Left renal pelvis (tissue), 4 donors: ENCODE measurements at regions not wholly inside any gene's neighbourhood (a gene's known extent, or its start where the extent isn't known, plus 50 kb on each side); places are given as distances from the start of the nearest gene placed in this dataset.
"Not testable (repeated sequence)": the region's sequence is repeated elsewhere in the genome, so short reads cannot be mapped to it uniquely, and the experiment has no call there.

Experiments used
- DNase-seq, 4 donors: peaks; one replicate each; pipeline ENCODE4 v3.0.0-alpha.2; 2013; ENCODE audit warnings: low read depth in 4 of 4, low spot score in 3 of 4

DNA sequence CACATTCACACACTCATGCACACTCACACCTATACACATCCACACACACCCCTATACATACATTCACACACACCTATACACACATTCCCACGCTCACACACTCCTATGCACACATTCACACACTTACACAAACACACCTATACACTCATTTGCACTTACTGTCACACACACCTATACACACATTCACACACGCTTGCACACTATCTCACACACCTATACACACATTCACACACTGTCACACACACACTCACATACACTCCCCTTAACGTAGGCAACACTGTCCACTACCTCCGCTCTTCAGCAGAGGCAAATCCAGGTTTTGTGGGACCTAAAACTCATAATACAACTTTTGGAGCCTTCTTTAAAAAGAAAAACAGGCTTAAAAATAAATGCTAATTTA is 487.7 kb upstream of the CDH4 start:
- no peak for DNase-seq

DNA sequence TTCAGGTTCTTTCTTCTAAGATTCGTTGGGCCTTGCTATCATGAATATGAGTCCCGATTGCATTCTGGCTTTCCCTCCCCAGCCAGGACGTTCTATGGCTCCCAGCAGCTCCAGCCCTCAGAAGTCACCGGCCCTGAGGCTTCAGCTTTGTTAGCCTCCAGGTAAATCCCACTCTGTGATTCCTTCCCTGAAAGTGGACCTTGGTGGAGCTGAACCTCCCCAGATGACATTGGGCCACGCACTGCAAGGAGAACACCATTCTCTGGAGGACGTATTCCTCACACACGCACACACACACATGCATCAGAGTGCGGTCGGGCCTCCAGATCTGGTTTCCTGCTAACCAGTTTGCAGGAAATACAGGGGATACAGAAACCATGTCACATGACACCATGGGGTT is 487.3 kb upstream of the CDH4 start:
- DNase-seq, result no peak

DNA sequence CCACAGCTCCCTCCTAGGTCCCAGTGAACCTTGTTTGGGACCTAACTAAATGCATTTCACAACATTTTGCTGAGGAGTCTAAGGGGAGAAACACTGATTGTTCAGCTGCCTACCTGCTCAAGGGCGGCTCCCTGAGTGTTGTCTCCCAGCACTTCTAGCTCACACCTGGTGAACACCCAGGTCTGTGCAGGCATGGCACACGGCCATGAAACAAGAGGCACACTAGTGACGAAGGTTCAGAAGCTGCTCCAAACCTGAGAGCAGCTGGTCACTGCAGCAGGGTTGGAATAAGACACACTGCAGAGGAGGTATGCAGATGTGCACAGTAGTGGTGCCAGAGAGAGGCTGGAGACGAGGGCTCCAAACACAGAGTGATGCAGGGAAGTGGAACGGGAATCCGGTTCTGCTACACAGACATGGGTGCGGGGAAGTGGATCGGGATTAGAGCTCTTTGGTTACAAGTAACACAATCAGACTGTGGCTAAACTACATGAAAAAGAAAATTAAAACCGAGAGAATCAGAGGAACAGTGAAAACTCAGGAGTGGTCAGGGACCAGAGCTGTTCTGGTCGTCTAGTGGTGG is 486.1 kb upstream of the CDH4 start:
- no peak for DNase-seq

DNA sequence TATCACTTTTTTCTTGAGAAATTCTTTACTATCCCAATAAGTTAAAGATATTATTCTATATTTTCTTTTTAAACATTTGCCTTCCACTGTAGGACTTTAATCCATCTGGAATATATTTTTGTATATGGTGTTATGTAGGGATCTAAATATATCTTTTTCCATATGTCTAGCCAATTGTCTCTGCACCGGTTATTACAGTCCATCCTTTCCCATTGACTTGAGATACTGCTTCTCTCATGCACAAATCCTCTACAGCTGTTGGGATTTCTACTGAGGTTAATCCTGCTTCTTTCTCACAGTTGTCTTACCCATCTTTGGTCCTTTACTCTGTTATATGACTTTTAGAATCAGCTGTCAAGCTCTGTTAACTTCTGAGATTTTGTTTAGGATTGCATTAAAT is 483.8 kb upstream of the CDH4 start:
- DNase-seq, result no peak

DNA sequence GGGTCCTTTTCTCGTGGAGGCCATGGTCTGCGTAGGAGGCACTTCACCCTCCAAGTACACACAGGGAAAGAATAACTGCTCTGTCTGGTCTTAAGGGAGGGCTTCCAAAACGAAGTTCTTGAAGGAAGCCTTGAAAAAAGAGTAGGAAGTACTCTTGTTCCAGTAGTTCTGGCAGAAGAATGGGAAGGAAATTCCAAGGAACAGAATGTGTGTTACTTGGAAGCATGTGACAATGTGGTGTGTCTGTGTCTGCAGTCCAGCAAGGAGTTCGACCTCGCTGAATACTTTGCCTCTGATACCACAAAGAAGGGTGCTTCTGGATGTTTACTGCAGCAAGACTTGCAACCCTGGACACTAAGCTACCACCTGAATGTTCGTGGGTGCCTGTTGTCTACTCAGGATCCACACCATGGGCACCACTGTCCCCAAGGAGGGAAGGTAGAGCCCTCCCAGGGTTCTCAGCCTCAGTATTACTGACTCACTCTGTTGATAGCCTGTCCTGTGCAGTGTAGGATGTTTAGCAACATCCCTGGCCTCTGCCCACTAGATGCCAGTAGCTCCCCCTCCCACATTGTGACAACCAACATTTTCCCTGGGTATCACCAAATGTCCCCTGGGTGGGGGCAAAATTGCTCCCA is 471.6 kb upstream of the CDH4 start:
- DNase-seq, result no peak

DNA sequence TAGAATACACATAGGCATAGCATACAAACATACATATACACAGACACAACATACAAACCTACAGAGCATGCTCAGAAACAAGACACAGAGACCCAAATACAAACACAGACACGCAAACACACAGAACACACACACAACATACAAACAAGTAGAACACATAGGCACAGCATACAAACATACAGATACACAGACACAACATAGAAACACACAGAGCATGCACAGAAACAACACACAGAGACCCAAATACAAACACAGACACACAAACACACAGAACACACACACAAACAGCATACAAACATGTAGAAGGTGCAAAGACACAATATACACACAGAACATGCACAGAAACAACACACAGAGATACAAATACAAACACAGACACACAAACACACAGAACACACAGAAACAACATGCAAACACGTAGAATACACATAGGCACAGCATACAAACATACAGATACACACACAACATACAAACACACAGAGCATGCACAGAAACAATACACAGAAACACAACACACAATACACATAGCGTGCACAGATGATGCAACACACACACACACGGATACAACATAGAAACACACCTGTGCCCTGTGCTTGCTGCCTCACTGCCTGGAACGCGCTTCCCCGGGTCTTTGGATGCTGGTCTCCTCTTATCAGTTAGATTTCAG is 469.0 kb upstream of the CDH4 start:
- DNase-seq, result no peak

DNA sequence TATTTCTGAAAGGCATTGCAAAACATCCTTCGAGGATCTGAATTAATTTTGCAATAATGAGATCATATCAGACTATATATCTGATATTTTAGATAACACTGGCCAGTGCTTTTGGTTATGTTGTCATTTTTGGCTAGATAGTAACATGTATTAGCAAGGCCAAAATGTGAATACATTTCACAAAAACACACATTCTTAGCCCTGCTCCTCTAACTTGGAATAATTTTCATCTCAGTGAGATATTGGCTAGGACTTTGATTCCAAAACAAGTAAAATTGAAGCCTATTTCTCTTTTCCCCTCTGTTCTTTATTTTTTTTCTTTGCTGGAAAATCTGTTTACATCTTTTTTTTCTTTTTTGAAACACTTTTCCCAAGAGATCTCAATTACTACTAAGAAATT is 466.8 kb upstream of the CDH4 start:
- no peak for DNase-seq

DNA sequence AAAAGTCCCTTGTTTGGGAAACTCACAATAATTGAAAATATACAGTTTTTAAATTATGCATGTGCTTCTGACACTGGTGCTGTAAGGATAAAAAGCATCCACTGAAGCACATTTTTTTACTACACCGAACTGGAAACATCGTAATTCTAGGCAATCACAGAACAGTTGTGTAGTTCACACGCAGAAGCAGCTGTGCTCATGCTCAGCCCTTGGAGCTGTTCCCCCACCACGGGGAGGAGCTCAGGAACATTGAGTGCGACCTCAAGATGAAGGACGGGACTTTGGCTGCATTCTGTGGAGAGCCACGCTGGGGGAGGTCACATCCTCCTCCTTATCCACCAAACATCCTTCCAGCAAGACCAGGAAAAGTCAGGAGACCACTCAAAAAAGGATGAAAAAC is 466.3 kb upstream of the CDH4 start:
- DNase-seq, result no peak

DNA sequence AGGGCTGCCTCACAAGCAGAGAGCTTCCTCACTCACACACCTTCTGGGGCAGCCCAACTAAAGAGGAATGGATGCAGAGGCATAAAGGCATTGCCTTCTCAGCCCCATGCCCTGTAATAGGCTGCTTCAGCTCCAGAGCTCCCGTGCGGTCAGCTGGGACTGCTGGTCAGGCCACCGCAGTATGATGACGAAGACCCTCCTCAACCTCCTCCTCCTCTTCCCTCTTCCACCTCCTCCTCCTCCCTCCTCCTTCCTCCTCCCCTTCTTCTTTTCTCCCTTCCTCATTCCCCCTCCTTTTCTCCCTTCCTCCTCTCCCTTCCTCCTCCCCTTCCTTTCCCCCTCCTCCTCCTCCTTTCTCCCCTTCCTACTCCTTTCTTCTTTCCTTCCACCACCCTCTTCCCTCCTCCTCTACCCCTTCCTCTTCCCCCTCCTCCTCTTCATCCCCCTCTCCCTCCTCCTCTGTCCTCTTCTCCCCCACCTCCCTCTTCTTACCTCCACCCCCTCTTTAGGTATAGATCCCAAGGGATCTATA is 465.3 kb upstream of the CDH4 start:
- DNase-seq, result no peak

DNA sequence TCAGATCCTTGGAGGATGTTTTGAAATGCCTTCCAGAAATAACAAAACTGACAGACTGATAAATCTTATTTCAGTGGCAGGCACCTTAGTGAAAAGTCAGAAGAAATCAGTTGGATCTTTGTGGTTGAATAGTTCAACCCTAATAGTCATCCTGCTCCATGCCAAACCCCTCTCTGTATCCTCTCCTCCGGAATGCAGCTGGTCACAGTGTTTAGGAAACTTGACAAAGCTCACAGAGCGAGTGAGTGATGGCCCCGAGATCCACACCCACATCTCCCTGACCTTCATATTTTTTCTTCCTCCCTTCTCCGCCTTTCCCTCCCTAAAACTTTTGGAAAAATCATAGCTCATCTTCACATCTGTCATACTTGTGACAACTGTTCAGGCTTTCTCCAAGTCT is 464.8 kb upstream of the CDH4 start:
- no peak for DNase-seq

DNA sequence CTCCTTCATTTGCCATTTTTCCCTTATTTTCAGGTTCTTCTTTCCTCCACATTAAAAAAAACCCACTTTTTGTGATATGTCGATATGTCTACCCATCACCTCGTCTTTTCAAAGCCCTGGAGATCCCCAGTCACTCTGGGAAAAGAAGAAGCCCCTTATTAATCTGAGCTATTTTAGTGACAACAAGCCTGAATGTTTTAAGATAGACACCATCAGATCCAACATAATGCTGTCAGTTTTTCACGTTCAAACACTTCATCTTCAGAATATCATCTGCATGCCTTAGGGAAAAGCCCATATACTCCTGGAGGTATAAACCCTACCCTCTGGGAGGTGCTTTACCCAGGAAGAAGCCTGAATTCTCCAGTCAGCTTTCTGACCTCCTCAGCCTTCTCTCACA is 464.0 kb upstream of the CDH4 start:
- no peak for DNase-seq

DNA sequence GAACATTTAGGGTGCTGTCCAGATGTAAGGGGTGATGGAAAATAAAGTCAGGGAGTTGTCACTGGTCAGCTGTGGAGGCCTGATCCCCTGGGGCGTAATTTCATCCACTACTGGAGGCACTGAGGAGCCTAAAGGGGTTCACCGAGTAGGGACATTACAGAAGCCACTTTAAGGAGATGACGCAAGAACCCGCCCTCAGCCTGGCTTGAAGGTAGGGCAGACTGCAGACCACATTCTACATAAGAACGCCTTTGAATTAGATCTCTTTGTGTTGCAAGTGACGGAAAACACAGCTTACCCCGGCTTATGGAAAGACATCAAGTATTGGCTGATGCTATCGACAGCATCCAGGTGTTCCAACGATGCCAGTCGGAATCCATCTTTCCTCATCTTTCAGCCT is 462.7 kb upstream of the CDH4 start:
- DNase-seq, result no peak

DNA sequence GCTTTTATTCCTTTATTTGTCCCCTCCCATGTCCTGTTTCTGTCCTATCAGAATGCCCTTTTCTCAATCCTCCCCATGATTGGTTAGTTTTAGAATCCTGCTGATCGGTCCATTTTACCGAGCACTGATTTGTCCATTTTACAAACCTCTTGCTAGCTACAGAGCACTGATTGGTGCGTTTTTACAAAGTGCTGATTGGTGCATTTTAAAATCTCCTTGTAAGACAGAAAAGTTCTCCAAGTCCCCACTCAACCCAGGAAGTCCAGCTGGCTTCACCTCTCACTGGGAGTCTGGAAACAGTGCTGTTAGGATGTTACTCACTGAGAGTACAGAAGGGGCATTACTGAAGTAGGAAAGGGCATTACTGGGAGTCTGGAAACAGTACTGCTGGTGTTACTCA is 461.7 kb upstream of the CDH4 start:
- DNase-seq, result not testable (repeated sequence)

DNA sequence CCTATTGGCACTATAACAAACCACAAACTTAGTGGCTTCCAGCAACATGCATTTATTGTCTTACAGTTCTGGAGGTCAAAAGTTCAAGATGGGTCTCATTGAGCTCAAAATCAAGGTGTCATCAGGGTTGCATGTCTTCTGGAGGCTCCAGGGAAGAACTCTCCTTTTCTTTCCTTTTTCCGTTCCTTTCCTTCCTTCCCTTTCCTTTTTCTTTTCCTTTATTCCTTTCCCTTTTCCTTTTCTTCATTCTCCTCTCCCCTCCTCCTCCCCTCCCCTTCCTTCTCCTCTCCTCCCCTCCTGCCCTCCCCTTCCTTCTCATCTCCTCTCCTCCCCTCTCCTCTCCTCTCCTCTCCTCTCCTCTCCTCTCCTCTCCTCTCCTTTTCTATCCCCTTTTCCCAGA is 460.2 kb upstream of the CDH4 start:
- no peak for DNase-seq

DNA sequence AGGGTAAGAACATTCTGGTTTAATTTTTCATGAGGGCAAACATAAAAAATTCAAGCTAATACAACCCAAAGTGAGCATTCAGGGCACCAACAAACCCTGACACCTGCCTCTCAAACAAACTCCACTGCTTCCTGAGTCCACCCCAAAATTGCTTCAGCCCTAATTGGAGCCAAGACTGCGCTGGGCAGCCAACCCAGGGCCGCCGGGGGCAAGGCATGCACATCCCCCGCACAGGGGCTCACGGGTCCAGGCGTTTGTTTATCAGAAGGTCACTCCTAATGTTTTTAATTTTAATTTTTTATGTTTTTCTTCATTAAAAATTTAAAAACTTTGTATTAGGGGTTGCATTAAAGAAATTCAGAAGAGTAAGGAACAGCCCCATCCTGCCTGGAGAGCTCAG is 459.1 kb upstream of the CDH4 start:
- DNase-seq, result no peak

DNA sequence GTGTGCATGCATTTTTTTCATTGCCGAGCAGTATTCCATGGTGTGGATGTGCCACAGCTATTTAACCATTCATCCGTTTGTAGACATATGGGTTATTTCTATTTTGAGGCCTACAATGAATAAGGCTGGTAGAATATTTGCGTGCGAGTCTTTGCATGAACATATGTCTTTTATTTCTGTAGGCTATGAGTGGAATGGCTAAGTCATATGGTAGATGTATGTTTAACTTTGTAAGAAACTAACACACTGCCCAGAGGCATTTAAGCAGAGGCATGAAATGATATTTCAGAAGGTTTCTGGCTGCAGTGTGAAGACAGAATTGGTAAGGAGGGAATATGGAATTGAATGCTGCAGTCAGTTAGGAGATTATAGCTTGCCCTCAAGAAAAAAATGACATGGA is 457.4 kb upstream of the CDH4 start:
- no peak for DNase-seq

DNA sequence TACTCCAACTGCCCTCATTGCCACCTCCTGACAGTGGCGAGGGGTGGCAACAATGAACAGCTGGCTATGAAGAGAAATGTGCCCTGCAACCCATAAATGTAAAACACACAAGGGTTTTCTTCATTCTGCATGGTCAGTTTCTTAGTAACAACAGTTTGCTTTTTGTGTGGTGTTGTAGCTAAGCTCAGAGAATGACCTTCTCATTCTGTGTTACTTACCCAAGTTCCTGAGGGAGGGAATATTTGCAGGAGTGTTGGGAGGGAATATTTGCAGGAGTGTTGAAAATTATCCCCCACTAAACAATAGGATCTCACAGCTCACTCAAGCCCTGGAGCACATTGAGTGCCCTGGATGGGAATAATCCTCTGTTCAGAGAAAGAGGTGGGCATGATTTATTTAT is 456.4 kb upstream of the CDH4 start:
- no peak for DNase-seq

DNA sequence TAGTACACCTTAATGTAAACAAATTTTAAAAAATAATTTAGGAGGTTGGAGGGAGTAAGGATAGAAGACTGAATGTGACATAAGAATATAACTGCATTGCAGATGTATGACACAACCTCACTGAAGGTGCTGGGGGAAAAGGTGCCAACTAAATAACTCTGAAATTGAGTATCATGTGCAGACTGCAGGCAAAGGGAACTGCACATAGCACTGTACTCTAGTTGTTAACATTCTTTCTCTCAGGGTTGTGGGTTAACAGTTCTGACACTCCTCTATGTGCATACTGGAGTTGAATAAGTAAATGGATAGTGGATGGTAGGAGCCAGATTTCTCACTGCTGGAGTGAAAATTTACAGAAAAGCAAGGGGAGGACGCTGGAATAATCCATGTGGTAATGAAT is 451.9 kb upstream of the CDH4 start:
- no peak for DNase-seq

DNA sequence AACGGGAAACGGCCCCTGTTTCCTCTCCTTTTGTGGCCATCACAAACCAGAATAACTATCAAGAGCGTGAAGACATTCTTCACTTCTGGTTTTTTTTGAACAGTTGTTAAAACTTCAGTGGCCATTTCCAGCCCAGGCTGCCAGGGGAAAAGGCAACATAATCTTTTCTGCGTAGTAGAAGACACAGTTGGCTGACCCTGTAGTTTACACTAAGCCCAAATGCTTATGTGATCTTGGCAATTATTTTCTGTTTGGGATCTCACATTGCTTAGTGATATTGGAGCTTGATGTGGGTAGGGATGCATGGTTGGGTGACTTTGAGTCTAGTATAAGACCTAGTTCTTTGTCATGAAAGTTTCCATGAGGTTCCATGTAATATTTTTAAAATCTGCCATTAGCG is 449.4 kb upstream of the CDH4 start:
- DNase-seq, result peak in 1 of 4 donors; percentile 24

DNA sequence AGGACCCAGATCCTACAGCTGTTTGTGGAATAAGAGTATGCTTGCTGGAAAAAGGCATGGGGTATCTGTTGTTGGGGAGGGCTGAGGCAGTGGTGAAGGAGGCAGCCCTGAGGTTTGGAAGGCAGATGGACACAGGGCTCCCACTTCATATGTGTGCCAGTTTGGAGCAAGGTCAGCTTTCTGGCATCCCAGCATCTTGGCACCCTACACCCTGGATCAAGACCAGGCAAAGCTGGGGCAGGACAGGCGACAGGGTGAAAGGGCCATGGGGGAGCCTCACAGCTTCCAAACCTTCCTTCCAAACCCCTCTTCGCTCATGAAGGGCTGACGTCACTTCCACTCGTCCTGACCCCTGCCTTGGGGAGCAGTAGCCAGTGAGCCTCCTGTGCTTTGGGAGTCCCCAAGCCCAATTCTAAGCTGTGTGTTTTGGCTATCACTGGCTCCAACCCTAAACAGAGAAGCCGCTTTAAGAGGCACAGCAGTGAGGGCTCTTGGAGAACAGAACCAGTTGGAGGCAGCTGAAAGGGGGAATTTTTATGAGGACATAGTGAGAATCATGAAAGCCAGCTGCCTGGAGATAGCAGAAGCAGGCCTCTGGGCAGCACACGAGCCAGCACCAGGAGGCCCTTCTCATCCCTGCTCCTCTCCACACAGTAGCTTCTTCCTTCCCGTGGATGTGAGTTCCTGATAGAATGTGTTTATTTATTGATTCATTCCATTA is 448.6 kb upstream of the CDH4 start:
- DNase-seq, result no peak

DNA sequence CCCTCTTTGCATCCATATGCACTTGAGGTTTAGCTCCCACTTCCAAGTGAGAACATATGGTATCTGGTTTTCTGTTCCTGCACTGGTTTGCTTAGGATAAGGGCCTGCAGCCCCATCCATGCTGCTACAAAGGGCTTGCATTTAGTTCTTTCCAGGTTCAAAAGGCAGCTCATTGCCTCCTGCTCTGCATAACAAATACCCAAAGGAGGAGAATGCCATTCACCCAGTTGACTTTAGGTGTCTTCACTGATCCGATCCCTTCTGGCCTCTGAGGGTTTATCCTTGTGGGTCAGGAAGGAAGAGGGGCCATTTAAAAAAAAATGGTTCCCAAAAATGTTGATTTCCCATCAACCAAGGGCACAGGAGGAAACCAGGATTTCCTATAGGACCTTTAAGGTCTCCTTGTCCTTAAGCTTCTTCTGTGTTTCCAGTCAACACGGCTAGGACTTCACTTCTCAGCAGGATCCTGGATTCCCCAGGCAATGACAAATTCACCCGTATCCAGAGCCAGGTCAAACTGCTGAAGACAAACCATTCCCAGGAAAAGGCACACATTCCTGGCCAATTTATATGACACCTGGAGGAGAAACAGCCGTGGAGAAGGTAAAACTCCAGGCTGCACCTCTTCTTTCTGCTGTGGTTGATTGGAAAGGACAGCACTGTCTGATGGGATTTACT is 447.7 kb upstream of the CDH4 start:
- no peak for DNase-seq
